C4-2B (cell line): ENCODE measurements at regions not wholly inside any gene's neighbourhood (a gene's known extent, or its start where the extent isn't known, plus 50 kb on each side); places are given as distances from the start of the nearest gene placed in this dataset.
"Not testable (repeated sequence)": the region's sequence is repeated elsewhere in the genome, so short reads cannot be mapped to it uniquely, and the experiment has no call there.

Experiments used
- H3K27ac ChIP-seq: fragments of 450-650 bp; 2 replicates; pipeline ENCODE4 v1.5.1; 2017
- ZFX ChIP-seq: fragments of 450-650 bp; IDR thresholded peaks from 2 replicates; pipeline ENCODE4 v1.6.1; 2017
- TF ChIP-seq, protein P1 (sequence below): fragments of 450-650 bp; conservative IDR thresholded peaks from 2 replicates; pipeline ENCODE4 v1.5.1; 2017; ENCODE audit warnings: mild to moderate bottlenecking

- TF ChIP-seq ZFX: no peak
- TF ChIP-seq, protein P1, sequence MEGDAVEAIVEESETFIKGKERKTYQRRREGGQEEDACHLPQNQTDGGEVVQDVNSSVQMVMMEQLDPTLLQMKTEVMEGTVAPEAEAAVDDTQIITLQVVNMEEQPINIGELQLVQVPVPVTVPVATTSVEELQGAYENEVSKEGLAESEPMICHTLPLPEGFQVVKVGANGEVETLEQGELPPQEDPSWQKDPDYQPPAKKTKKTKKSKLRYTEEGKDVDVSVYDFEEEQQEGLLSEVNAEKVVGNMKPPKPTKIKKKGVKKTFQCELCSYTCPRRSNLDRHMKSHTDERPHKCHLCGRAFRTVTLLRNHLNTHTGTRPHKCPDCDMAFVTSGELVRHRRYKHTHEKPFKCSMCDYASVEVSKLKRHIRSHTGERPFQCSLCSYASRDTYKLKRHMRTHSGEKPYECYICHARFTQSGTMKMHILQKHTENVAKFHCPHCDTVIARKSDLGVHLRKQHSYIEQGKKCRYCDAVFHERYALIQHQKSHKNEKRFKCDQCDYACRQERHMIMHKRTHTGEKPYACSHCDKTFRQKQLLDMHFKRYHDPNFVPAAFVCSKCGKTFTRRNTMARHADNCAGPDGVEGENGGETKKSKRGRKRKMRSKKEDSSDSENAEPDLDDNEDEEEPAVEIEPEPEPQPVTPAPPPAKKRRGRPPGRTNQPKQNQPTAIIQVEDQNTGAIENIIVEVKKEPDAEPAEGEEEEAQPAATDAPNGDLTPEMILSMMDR: no peak
- H3K27ac ChIP-seq: no peak overlapping the region
Measured at GRCh38 chr11:92464822-92465221, 240.2 kb downstream of the FAT3 start.

DNA sequence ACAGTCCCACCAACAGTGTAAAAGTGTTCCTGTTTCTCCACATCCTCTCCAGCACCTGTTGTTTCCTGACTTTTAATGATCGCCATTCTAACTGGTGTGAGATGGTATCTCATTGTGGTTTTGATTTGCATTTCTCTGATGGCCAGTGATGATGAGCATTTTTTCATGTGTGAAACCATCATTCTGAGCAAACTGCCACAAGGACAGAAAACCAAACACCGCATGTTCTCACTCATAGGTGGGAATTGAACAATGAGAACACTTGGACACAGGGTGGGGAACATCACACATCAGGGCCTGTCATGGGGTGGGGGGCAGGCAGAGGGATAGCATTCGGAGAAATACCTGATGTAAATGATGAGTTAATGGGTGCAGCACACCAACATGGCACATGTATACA lies 240.8 kb downstream of the FAT3 start:
- not testable (repeated sequence) for H3K27ac ChIP-seq

DNA sequence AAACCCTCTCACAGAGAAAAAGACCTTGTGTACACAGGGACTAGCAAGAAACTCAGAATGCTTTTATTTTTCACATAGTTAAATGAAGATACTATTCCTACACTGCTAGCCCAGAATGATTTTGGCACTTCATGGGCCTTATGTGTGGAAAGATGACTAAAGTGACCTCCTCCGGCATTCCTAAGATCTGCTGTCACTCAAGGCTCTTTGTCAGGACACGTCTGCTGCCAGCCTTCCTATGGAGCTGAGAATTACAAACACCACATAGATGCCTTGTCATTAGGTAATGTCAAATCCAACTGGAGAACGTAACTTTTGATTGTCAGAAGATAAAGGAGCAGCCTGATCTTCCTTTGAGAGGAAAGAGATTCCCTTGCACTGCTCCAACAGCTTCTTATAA lies 249.1 kb downstream of the FAT3 start:
- no peak for TF ChIP-seq ZFX
- TF ChIP-seq, protein P1: no peak
- H3K27ac ChIP-seq: no peak overlapping the region

DNA sequence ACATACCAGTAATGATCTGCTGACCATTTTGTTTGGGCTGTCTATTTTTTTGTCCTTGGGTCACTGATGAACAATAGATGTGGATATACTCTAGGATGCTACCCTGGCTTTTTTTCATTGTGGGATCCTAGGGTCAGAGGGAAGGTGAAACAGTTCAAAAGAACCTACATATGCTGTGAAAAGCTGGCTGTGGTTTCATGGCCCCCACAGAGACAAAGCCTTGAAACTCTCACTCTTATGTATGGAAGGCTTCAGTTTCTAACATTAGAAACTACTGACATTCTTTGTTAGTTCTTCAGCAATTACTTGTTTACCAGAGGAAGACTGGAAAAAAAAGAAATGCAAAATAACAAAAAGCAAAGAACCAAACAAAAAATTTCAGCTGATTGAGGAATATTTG lies 250.7 kb downstream of the FAT3 start:
- TF ChIP-seq, protein P1: no peak

DNA sequence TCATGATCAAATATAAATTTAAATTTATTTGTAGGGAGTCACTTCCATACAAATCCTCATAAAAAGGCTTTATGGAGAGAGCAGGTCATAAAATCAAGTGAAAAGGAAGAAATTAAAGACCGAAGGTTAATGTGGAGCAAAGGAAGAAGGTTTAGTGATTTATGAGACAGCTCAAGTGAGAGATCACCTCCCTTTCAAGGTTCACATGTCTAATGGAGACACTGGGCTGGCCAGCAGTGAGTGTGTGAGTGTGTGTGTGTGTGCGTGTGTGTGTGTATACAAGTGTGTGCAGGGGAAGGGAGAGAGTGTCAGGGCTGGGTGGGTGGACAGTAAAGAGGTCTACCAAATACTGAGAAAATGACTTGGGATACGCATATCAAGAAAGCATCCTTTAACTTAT lies 251.2 kb downstream of the FAT3 start:
- TF ChIP-seq, protein P1: no peak
- no peak for TF ChIP-seq ZFX

More for the DNA sequence above, 250.7 kb downstream of the FAT3 start:
- no peak overlapping the region for H3K27ac ChIP-seq

GRCh38 chr11:92477686-92478085 lies 253.1 kb downstream of the FAT3 start:
- TF ChIP-seq, protein P1: no peak
- TF ChIP-seq ZFX: no peak
- no peak overlapping the region for H3K27ac ChIP-seq

More for the DNA sequence above, 251.2 kb downstream of the FAT3 start:
- no peak overlapping the region for H3K27ac ChIP-seq

- TF ChIP-seq ZFX: no peak
- TF ChIP-seq, protein P1: no peak
- H3K27ac ChIP-seq: no peak overlapping the region
Measured at GRCh38 chr11:92480499-92480898, 255.9 kb downstream of the FAT3 start.

DNA sequence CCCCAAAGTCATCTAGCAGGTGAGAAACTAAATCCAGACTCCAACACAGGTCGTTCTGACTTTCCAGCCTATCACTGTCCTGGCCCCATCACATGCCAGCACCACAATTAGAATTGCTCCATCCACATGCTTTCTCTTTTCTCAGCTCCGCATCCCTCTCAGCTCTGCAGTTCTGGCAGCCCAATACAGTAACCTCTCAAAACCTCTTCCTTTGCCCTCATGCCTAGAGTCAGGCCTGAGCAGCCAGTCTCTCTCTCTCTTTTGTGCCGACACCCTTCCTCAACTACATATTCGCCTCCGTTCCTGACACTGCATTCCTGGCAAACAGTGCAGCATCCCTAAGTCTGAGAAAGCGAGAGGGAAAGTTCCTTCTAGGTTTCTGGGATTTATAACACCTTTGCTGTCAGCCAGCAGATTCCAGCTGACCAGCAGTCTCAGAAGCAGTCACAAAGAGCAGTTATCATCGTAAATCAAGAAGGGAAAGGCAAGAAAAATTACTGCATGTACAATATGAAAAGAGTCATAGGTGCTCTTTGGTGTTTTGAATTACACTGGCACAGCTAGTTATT lies 258.0 kb downstream of the FAT3 start:
- TF ChIP-seq, protein P1: no peak
- TF ChIP-seq ZFX: no peak
- no peak overlapping the region for H3K27ac ChIP-seq
